ENCODE measurements at regions not wholly inside any gene's neighbourhood (a gene's known extent, or its start where the extent isn't known, plus 50 kb on each side); places are given as distances from the start of the nearest gene placed in this dataset.

DNA sequence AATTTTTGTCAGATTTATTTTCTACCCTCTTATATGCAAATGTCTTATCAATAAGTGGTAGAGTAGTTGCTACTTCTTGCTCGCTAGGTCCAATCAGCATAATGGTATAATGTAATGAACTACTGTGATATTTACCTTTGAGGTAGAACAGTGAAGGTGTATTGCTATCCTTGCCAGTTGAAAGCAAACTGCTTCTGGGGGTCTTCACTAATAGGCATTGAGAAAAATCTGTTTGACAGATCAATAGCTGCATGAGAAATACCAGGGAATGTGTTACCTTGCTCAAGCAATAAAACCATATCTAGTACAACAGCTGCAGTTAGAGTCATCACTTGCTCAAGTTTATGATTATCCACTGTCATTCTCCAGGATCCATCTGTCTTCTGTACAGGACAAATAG lies 50.1 kb upstream of the EFEMP1 start:
- DNase-seq (ENCODE audit: low read depth) = no peak
- TF ChIP-seq, protein P1, sequence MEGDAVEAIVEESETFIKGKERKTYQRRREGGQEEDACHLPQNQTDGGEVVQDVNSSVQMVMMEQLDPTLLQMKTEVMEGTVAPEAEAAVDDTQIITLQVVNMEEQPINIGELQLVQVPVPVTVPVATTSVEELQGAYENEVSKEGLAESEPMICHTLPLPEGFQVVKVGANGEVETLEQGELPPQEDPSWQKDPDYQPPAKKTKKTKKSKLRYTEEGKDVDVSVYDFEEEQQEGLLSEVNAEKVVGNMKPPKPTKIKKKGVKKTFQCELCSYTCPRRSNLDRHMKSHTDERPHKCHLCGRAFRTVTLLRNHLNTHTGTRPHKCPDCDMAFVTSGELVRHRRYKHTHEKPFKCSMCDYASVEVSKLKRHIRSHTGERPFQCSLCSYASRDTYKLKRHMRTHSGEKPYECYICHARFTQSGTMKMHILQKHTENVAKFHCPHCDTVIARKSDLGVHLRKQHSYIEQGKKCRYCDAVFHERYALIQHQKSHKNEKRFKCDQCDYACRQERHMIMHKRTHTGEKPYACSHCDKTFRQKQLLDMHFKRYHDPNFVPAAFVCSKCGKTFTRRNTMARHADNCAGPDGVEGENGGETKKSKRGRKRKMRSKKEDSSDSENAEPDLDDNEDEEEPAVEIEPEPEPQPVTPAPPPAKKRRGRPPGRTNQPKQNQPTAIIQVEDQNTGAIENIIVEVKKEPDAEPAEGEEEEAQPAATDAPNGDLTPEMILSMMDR (IDR thresholded peaks at IDR 0.05; ENCODE audit: low read length, missing control alignments) = no peak
- H3K4me3 ChIP-seq (replicated peaks; ENCODE audit: low read depth, low read length) = no peak overlapping the region

- TF ChIP-seq, protein P1 (IDR thresholded peaks at IDR 0.05; ENCODE audit: low read length, missing control alignments) = no peak
Observed at GRCh38 chr2:55976681-55977080, 53.1 kb upstream of the EFEMP1 start.

GRCh38 chr2:55985406-55985805 lies 61.8 kb upstream of the EFEMP1 start:
- peak; percentile 62 for DNase-seq (ENCODE audit: low read depth)
- H3K4me3 ChIP-seq (replicated peaks; ENCODE audit: low read depth, low read length) = no peak overlapping the region
- TF ChIP-seq, protein P1 (IDR thresholded peaks at IDR 0.05; ENCODE audit: low read length, missing control alignments) = no peak

More at GRCh38 chr2:55976681-55977080, 53.1 kb upstream of the EFEMP1 start:
- H3K4me3 ChIP-seq (replicated peaks; ENCODE audit: low read depth, low read length) = no peak overlapping the region
- DNase-seq (ENCODE audit: low read depth) = no peak

- TF ChIP-seq, protein P1 (IDR thresholded peaks at IDR 0.05; ENCODE audit: low read length, missing control alignments) = no peak
- no peak for DNase-seq (ENCODE audit: low read depth)
- H3K4me3 ChIP-seq (replicated peaks; ENCODE audit: low read depth, low read length) = no peak overlapping the region
Observed at GRCh38 chr2:55986001-55986400, 62.4 kb upstream of the EFEMP1 start.

- no peak overlapping the region for H3K4me3 ChIP-seq (replicated peaks; ENCODE audit: low read depth, low read length)
- TF ChIP-seq, protein P1 (IDR thresholded peaks at IDR 0.05; ENCODE audit: low read length, missing control alignments) = no peak
- DNase-seq (ENCODE audit: low read depth) = peak; percentile 64
Observed at GRCh38 chr2:55986700-55987440, 63.3 kb upstream of the EFEMP1 start.

- DNase-seq (ENCODE audit: low read depth) = no peak
- TF ChIP-seq, protein P1 (IDR thresholded peaks at IDR 0.05; ENCODE audit: low read length, missing control alignments) = no peak
- H3K4me3 ChIP-seq (replicated peaks; ENCODE audit: low read depth, low read length) = no peak overlapping the region
Observed at GRCh38 chr2:55989405-55989804, 65.8 kb upstream of the EFEMP1 start.

- H3K4me3 ChIP-seq (replicated peaks; ENCODE audit: low read depth, low read length) = no peak overlapping the region
- DNase-seq (ENCODE audit: low read depth) = peak; percentile 100
- TF ChIP-seq, protein P1 (IDR thresholded peaks at IDR 0.05; ENCODE audit: low read length, missing control alignments) = no peak
Observed at GRCh38 chr2:55992455-55992854, 68.9 kb upstream of the EFEMP1 start.

Measured in fibroblast of pulmonary artery (primary cell).